HepG2 (cell line): ENCODE measurements at regions not wholly inside any gene's neighbourhood (a gene's known extent, or its start where the extent isn't known, plus 50 kb on each side); places are given as distances from the start of the nearest gene placed in this dataset.

Experiments used
- BRF2 ChIP-seq: sonication (generic); formaldehyde crosslinking; IDR thresholded peaks from 2 replicates; pipeline ENCODE4 v1.8.1; 2022; ENCODE audit warnings: mild to moderate bottlenecking, missing genetic modification reagents
- ESRRA ChIP-seq: sonication (generic); formaldehyde crosslinking; IDR thresholded peaks from 2 replicates; pipeline ENCODE4 v1.5.1; 2020; ENCODE audit warnings: mild to moderate bottlenecking, low read depth, missing genetic modification reagents
- GMEB1 ChIP-seq: sonication (generic); formaldehyde crosslinking; IDR thresholded peaks from 2 replicates; pipeline ENCODE4 v1.5.1; 2020; ENCODE audit warnings: missing genetic modification reagents, mild to moderate bottlenecking, borderline replicate concordance
- GPN1 ChIP-seq: sonication (generic); formaldehyde crosslinking; IDR thresholded peaks from 2 replicates; pipeline ENCODE4 v1.5.1; 2020; ENCODE audit warnings: missing genetic modification reagents, borderline replicate concordance
- HNRNPH1 ChIP-seq: fragments of 200-400 bp; formaldehyde crosslinking; optimal IDR thresholded peaks from 2 replicates; pipeline ENCODE3; 2017; ENCODE audit warnings: mild to moderate bottlenecking, low read depth, low read length
- IRF2 ChIP-seq: IDR thresholded peaks from 2 replicates; pipeline ENCODE4 v1.6.1; 2018; ENCODE audit warnings: missing genetic modification reagents, missing compliant biosample characterization
- MTA3 ChIP-seq: sonication (generic); formaldehyde crosslinking; IDR thresholded peaks from 2 replicates; pipeline ENCODE4 v1.4.0; 2020; ENCODE audit warnings: missing genetic modification reagents
- PHB2 ChIP-seq: fragments of 450-650 bp; IDR thresholded peaks from 2 replicates; pipeline ENCODE4 v1.6.1; 2018; ENCODE audit not compliant: partially characterized antibody
- POLR2AphosphoS2 ChIP-seq: IDR thresholded peaks from 2 replicates; pipeline ENCODE4 v1.6.1; 2011; ENCODE audit warnings: low read depth, low read length, improper control_type of control experiment
- PREB ChIP-seq: sonication (generic); formaldehyde crosslinking; IDR thresholded peaks from 2 replicates; pipeline ENCODE4 v1.4.0; 2020; ENCODE audit warnings: missing genetic modification reagents
- SMAD1 ChIP-seq: sonication (generic); formaldehyde crosslinking; IDR thresholded peaks from 2 replicates; pipeline ENCODE4 v1.4.0; 2020; ENCODE audit warnings: missing genetic modification reagents, low read depth, mild to moderate bottlenecking, borderline replicate concordance
- SSRP1 ChIP-seq: IDR thresholded peaks from 2 replicates; pipeline ENCODE4 v1.6.1; 2016; ENCODE audit warnings: control low read depth
- TCF7L2 ChIP-seq: IDR thresholded peaks from 2 replicates; pipeline ENCODE4 v1.6.1; 2011; ENCODE audit warnings: mild to moderate bottlenecking, low read depth, low read length, moderate library complexity
- ZFP90 ChIP-seq: sonication (generic); formaldehyde crosslinking; IDR thresholded peaks from 2 replicates; pipeline ENCODE4 v1.8.0; 2022; ENCODE audit warnings: missing genetic modification reagents, mild to moderate bottlenecking, inconsistent platforms, borderline replicate concordance
- ZNF251 ChIP-seq: sonication (generic); formaldehyde crosslinking; IDR thresholded peaks from 2 replicates; pipeline ENCODE4 v1.9.0; 2021; ENCODE audit warnings: mild to moderate bottlenecking, missing genetic modification reagents
- ZNF30 ChIP-seq: sonication (generic); formaldehyde crosslinking; IDR thresholded peaks from 2 replicates; pipeline ENCODE4 v1.5.0; 2020; ENCODE audit warnings: mild to moderate bottlenecking, missing genetic modification reagents
- ZNF318 ChIP-seq: sonication (generic); formaldehyde crosslinking; IDR thresholded peaks from 2 replicates; pipeline ENCODE4 v1.4.0; 2020; ENCODE audit warnings: mild to moderate bottlenecking, missing genetic modification reagents
- ZNF619 ChIP-seq: sonication (generic); formaldehyde crosslinking; IDR thresholded peaks from 2 replicates; pipeline ENCODE4 v1.4.0; 2020; ENCODE audit warnings: mild to moderate bottlenecking, missing genetic modification reagents
- ZNF839 ChIP-seq: sonication (generic); formaldehyde crosslinking; IDR thresholded peaks from 2 replicates; pipeline ENCODE4 v1.4.0; 2020; ENCODE audit warnings: missing genetic modification reagents, mild to moderate bottlenecking, borderline replicate concordance
- ZNF879 ChIP-seq: sonication (generic); formaldehyde crosslinking; IDR thresholded peaks from 2 replicates; pipeline ENCODE4 v1.8.1; 2023; ENCODE audit warnings: missing genetic modification reagents

GRCh38 chr12:92070864-92071445 lies 74.7 kb downstream of the BTG1 start (continued):
- no peak for TF ChIP-seq ZNF318
- peak; percentile 88 for TF ChIP-seq IRF2 (CRISPR knock-in tag)
- no peak for TF ChIP-seq ZNF619 (CRISPR knock-in tag)
- TF ChIP-seq ZNF251 (CRISPR knock-in tag) = no peak
- TF ChIP-seq TCF7L2 = no peak
- TF ChIP-seq POLR2AphosphoS2 = no peak
- TF ChIP-seq HNRNPH1 = no peak
- TF ChIP-seq ZNF30 (CRISPR knock-in tag) = no peak
- no peak for TF ChIP-seq GPN1 (CRISPR knock-in tag)
- TF ChIP-seq SMAD1 (CRISPR knock-in tag) = no peak
- TF ChIP-seq PHB2 = no peak
- TF ChIP-seq GMEB1 (CRISPR knock-in tag) = no peak
- TF ChIP-seq ESRRA = no peak
- TF ChIP-seq SSRP1 = no peak
- 0 out of 2 replicates have a peak, but pooled peaks have one; percentile 52 for TF ChIP-seq BRF2 (CRISPR knock-in tag)
- no peak for TF ChIP-seq ZNF839 (CRISPR knock-in tag)
- TF ChIP-seq PREB = no peak
- no peak for TF ChIP-seq MTA3 (CRISPR knock-in tag)
- TF ChIP-seq ZNF879 = no peak
- TF ChIP-seq ZFP90 (CRISPR knock-in tag) = no peak
